A673 (cell line): ENCODE measurements at regions not wholly inside any gene's neighbourhood (a gene's known extent, or its start where the extent isn't known, plus 50 kb on each side); places are given as distances from the start of the nearest gene placed in this dataset.

Source experiments
- BruUV-seq: library from RNA; stranded (reverse); fragments of 400-500 nt; replicated peaks from 2 replicates; lab custom pipeline; 2021; lab: Mats Ljungman, UMichigan
- CTCF ChIA-PET: fragments of 300-600 bp; sonication (Branson Sonifier 250); formaldehyde crosslinking; loops from one replicate; lab custom pipeline; 2022; ENCODE audit warnings: antibody characterized with exemption; lab: Charles Lee
- POLR2A ChIA-PET: fragments of 300-600 bp; sonication (Branson Sonifier 250); formaldehyde crosslinking; loops from one replicate; lab custom pipeline; 2022; ENCODE audit warnings: antibody characterized with exemption; ENCODE audit not compliant: low non-redundant PET; lab: Charles Lee
- DNase-seq: peaks from one replicate; pipeline ENCODE4 v3.0.0-alpha.2; 2015; ENCODE audit warnings: low spot score
- H3K27ac ChIP-seq: fragments of 200-600 bp; sonication (generic); 2 replicates; pipeline ENCODE4 v1.5.1; 2016; ENCODE audit warnings: mixed run types, low read depth, mild to moderate bottlenecking, mixed read lengths, antibody characterized with exemption, low read length; ENCODE audit not compliant: poor library complexity, severe bottlenecking
- H3K27me3 ChIP-seq: fragments of 200-600 bp; sonication (generic); replicated peaks from 2 replicates; pipeline ENCODE4 v1.6.1; 2017; ENCODE audit warnings: mixed run types, low read depth, mild to moderate bottlenecking, mixed read lengths, antibody characterized with exemption, low read length; ENCODE audit not compliant: insufficient read depth, poor library complexity
- H3K36me3 ChIP-seq: fragments of 200-600 bp; sonication (generic); 2 replicates; pipeline ENCODE4 v1.6.1; 2016; ENCODE audit warnings: mixed run types, mild to moderate bottlenecking, mixed read lengths, antibody characterized with exemption, low read length; ENCODE audit not compliant: insufficient read depth, poor library complexity, severe bottlenecking
- H3K4me1 ChIP-seq: fragments of 200-600 bp; sonication (generic); 2 replicates; pipeline ENCODE4 v1.6.1; 2017; ENCODE audit warnings: mixed run types, mild to moderate bottlenecking, mixed read lengths, antibody characterized with exemption, low read length; ENCODE audit not compliant: insufficient read depth, poor library complexity, severe bottlenecking
- H3K4me3 ChIP-seq: fragments of 200-600 bp; sonication (generic); 2 replicates; pipeline ENCODE4 v1.5.1; 2016; ENCODE audit warnings: low read depth, mixed run types, mild to moderate bottlenecking, mixed read lengths, low read length; ENCODE audit not compliant: poor library complexity, severe bottlenecking
- H3K9me3 ChIP-seq: fragments of 200-600 bp; sonication (generic); 2 replicates; pipeline ENCODE4 v1.6.1; 2016; ENCODE audit warnings: mixed run types, low read depth, mild to moderate bottlenecking, mixed read lengths, antibody characterized with exemption, low read length; ENCODE audit not compliant: poor library complexity, severe bottlenecking
- CTCF ChIP-seq: fragments of 300-800, 200-600 bp; sonication (generic); conservative IDR thresholded peaks from 2 replicates; pipeline ENCODE4 v1.5.1; 2017; ENCODE audit warnings: low read depth, mild to moderate bottlenecking, antibody characterized with exemption, low read length, moderate library complexity, mixed read lengths
- EZH2 ChIP-seq: fragments of 200-600 bp; sonication (generic); IDR thresholded peaks from 2 replicates; pipeline ENCODE4 v1.6.1; 2017; ENCODE audit warnings: borderline replicate concordance, low read depth, mild to moderate bottlenecking, mixed read lengths, antibody characterized with exemption, low read length; ENCODE audit not compliant: poor library complexity, severe bottlenecking
- intact Hi-C: fragments of 100-400 bp; cut with micrococcal nuclease; formaldehyde crosslinking; loops from one replicate; pipeline ENCODE4 v1.10.0; 2022; ENCODE audit not compliant: unreplicated experiment

- intact Hi-C loops, result no loop called here
- CTCF ChIA-PET, result no interaction called here
These were observed 326.7 kb downstream of the SLC6A15 start for GRCh38 chr12:84585776-84586395.

GRCh38 chr12:84572196-84572595, 340.4 kb downstream of the SLC6A15 start:
- Histone ChIP-seq H3K27me3 (no peaks in the 10 kb centered on the region), H3K9me3 (no peaks in the 10 kb centered on the region), H3K36me3 (no peaks in the 10 kb centered on the region), H3K4me1 (no peaks in the 10 kb centered on the region), H3K27ac (no peak overlapping the region), H3K4me3 (no peak overlapping the region)
- no peak for DNase-seq
- intact Hi-C loops, result no loop called here
- ChIA-PET POLR2A (no interaction called here), CTCF (no interaction called here)
- BruUV-seq, result no TSS peak
- TF ChIP-seq EZH2 (no peak), CTCF (no peak)

More at GRCh38 chr12:84585776-84586395, 326.7 kb downstream of the SLC6A15 start:
- TF ChIP-seq CTCF, result no peak
- no peak for TF ChIP-seq EZH2
- POLR2A ChIA-PET, result no interaction called here
- no peak overlapping the region for H3K27ac ChIP-seq
- no TSS peak for BruUV-seq
- no peaks in the 10 kb centered on the region for H3K9me3 ChIP-seq
- no peak for DNase-seq
- no peak overlapping the region for H3K4me3 ChIP-seq
- no peaks in the 10 kb centered on the region for H3K4me1 ChIP-seq
- H3K36me3 ChIP-seq, result no peaks in the 10 kb centered on the region
- H3K27me3 ChIP-seq, result no peaks in the 10 kb centered on the region

- intact Hi-C loops, result no loop called here
- no TSS peak for BruUV-seq
- Histone ChIP-seq H3K27me3 (no peaks in the 10 kb centered on the region), H3K4me1 (no peaks in the 10 kb centered on the region), H3K27ac (no peak overlapping the region), H3K36me3 (no peaks in the 10 kb centered on the region), H3K9me3 (peaks cover 3% of the 10 kb centered on the region), H3K4me3 (no peak overlapping the region)
- TF ChIP-seq EZH2, result no peak
- TF ChIP-seq CTCF, result no peak
- ChIA-PET POLR2A (no interaction called here), CTCF (no interaction called here)
- DNase-seq, result no peak
These were observed 350.3 kb downstream of the SLC6A15 start for GRCh38 chr12:84562331-84562730.
